GM12878 (cell line): ENCODE measurements at regions not wholly inside any gene's neighbourhood (a gene's known extent, or its start where the extent isn't known, plus 50 kb on each side); places are given as distances from the start of the nearest gene placed in this dataset.

Source experiments
- ATAC-seq: fragments of 200-7000 bp; cut with Tn5 transposase; 3 replicates; pipeline ENCODE4 v1.9.1; 2020; ENCODE audit warnings: mild to moderate bottlenecking, moderate library complexity
- BruUV-seq: library from RNA; stranded (reverse); fragments of 400-500 nt; replicated peaks from 2 replicates; lab custom pipeline; 2021; lab: Mats Ljungman, UMichigan
- CTCF ChIA-PET: fragments of 300-600 bp; sonication (Branson Sonifier 250); formaldehyde crosslinking; extraction: SDS; loops from one replicate; lab custom pipeline; 2021; ENCODE audit warnings: inconsistent platforms; lab: Yijun Ruan, JAX
- POLR2A ChIA-PET: fragments of 350-600 bp; formaldehyde crosslinking; extraction: SDS; loops from one replicate; lab custom pipeline; 2021; ENCODE audit warnings: inconsistent platforms; lab: Charles Lee
- RAD21 ChIA-PET: fragments of 300-600 bp; sonication (Branson Sonifier 250); formaldehyde crosslinking; loops from one replicate; lab custom pipeline; 2023; ENCODE audit warnings: antibody characterized with exemption; ENCODE audit not compliant: unreplicated experiment; lab: Charles Lee
- SMC1A ChIA-PET: fragments of 300-600 bp; sonication (Branson Sonifier 250); formaldehyde crosslinking; loops from one replicate; lab custom pipeline; 2023; ENCODE audit not compliant: unreplicated experiment, uncharacterized antibody; lab: Charles Lee
- DNase-seq: peaks from one replicate; pipeline ENCODE4 v3.0.0-alpha.2; 2011; ENCODE audit warnings: low read depth, low spot score
- FAIRE-seq: peaks from 3 replicates; lab custom pipeline; 2011; peaks lifted over from hg19 to GRCh38; lab: Jason Lieb, UNC
- H2AFZ ChIP-seq: 2 replicates; pipeline ENCODE4 v1.6.0; 2011; ENCODE audit warnings: low read depth, low read length, control low read depth; ENCODE audit not compliant: control insufficient read depth
- H3K27ac ChIP-seq: 2 replicates; pipeline ENCODE4 v1.5.1; 2011; ENCODE audit warnings: control low read depth; ENCODE audit not compliant: control insufficient read depth, insufficient read depth
- H3K27me3 ChIP-seq, 2 experiments: replicated peaks in 1 of 2; 2 replicates each; pipeline versions ENCODE4 v1.6.0 to v1.6.1; 2011; ENCODE audit warnings: low read length in 1 of 2; ENCODE audit not compliant: control insufficient read depth in 2 of 2, insufficient read depth in 2 of 2
- H3K36me3 ChIP-seq, 2 experiments: 2 replicates each; pipeline ENCODE4 v1.5.1; 2011; ENCODE audit warnings: low read length in 1 of 2; ENCODE audit not compliant: control insufficient read depth in 2 of 2, insufficient read depth in 2 of 2
- H3K4me1 ChIP-seq: 2 replicates; pipeline ENCODE4 v1.6.1; 2011; ENCODE audit warnings: mild to moderate bottlenecking, low read length, moderate library complexity, mixed read lengths; ENCODE audit not compliant: control insufficient read depth, insufficient read depth
- H3K4me2 ChIP-seq: 2 replicates; pipeline ENCODE4 v1.6.0; 2011; ENCODE audit warnings: control low read depth; ENCODE audit not compliant: control insufficient read depth, insufficient read depth
- H3K4me3 ChIP-seq: fragments of 200-600 bp; sonication (generic); 2 replicates; pipeline ENCODE4 v1.5.1; 2016
- H3K79me2 ChIP-seq: 2 replicates; pipeline ENCODE4 v1.6.0; 2011; ENCODE audit warnings: low read length; ENCODE audit not compliant: control insufficient read depth, insufficient read depth
- H3K9ac ChIP-seq: 2 replicates; pipeline ENCODE4 v1.8.0; 2011; ENCODE audit warnings: low read length, control low read depth, mixed read lengths; ENCODE audit not compliant: control insufficient read depth, insufficient read depth
- H3K9me3 ChIP-seq: replicated peaks from 3 replicates; pipeline ENCODE4 v1.5.1; 2011; ENCODE audit warnings: mild to moderate bottlenecking, low read length; ENCODE audit not compliant: control insufficient read depth, insufficient read depth
- H4K20me1 ChIP-seq: 2 replicates; pipeline ENCODE4 v1.6.0; 2011; ENCODE audit not compliant: control insufficient read depth, insufficient read depth
- CBFB ChIP-seq: IDR thresholded peaks from 2 replicates; pipeline ENCODE4 v1.6.1; 2016; ENCODE audit warnings: antibody characterized with exemption, low read depth
- CBX3 ChIP-seq: fragments of 200-600 bp; sonication (generic); IDR thresholded peaks from 2 replicates; pipeline ENCODE4 v1.6.1; 2016; ENCODE audit warnings: low read depth, borderline replicate concordance
- RAD21 ChIP-seq: IDR thresholded peaks from 2 replicates; pipeline ENCODE4 v1.6.1; 2011; ENCODE audit warnings: mild to moderate bottlenecking, low read depth, low read length, moderate library complexity; ENCODE audit not compliant: insufficient read depth
- WGBS: methylation state at CpG from one replicate; pipeline ENCODE4 v1.1.6; 2016; ENCODE audit warnings: low lambda C conversion rate; ENCODE audit not compliant: insufficient replicate concordance, insufficient coverage; ENCODE audit errors: missing lambda C conversion rate; 5-methylcytosine and 5-hydroxymethylcytosine counted together
- in situ Hi-C: fragments of 300-500 bp; cut with MboI; formaldehyde crosslinking; loops from 9 replicates; pipeline ENCODE4 v1.14.3; 2018; ENCODE audit warnings: mixed read lengths
- intact Hi-C: fragments of 100-400 bp; cut with micrococcal nuclease; formaldehyde crosslinking; loops from one replicate; pipeline ENCODE4 v1.14.2; 2022; ENCODE audit not compliant: unreplicated experiment
- TF ChIP-seq, protein P1 (sequence below): fragments of 450-650 bp; IDR thresholded peaks from 2 replicates; pipeline ENCODE4 v1.6.1; 2017; ENCODE audit warnings: borderline replicate concordance
- TF ChIP-seq, protein P2 (sequence below): fragments of 450-650 bp; IDR thresholded peaks from 2 replicates; pipeline ENCODE4 v1.6.1; 2018; ENCODE audit warnings: mild to moderate bottlenecking, low read depth, moderate library complexity; ENCODE audit not compliant: partially characterized antibody
- TF ChIP-seq, protein P3 (sequence below): fragments of 450-650 bp; IDR thresholded peaks from 2 replicates; pipeline ENCODE4 v1.6.1; 2014; ENCODE audit warnings: mild to moderate bottlenecking
- TF ChIP-seq, protein P4 (sequence below): IDR thresholded peaks from 2 replicates; pipeline ENCODE4 v1.6.1; 2011; ENCODE audit warnings: borderline replicate concordance, low read depth, mild to moderate bottlenecking, moderate library complexity, low read length; ENCODE audit not compliant: insufficient read depth, poor library complexity, severe bottlenecking
- TF ChIP-seq, protein P5 (sequence below): fragments of 450-650 bp; formaldehyde crosslinking; IDR thresholded peaks from 2 replicates; pipeline ENCODE4 v1.4.0; 2022; ENCODE audit warnings: mild to moderate bottlenecking, moderate library complexity

DNA sequence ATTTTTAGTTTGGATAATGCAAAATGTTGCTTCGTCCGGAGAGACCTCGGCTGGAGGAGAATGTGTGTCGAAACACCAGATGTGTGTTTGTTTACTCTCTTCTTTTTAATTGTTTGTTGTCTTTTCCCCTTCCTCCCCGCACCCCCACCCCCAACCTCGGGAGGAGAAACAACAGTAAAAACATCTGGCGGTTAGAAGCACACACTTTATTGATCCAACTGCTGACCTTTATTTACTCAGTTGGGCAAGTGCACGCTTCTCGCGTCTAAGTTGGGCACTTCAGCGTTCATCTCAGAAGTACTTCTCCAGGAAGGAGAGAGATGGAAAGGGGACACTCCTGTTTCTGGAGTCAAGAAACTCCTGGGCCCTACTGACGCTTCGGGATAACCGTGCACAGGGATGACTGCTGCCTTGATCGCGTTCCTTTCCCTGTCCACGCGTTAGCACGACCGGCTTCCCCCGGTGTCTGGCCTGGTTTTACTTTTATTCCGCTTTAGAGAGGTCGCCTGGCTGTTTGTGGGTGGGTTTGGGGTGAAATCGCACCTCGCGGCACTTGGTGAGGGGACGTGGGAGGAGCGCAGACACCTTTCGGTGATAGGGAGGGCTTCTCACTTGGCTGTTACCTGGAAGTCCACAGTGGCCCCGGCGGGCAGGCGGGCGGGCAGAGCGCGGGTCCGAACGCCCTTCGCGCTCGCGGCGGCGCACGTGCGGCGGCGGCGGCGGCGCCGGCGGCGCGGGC lies 168.3 kb upstream of the PPP1R3A start (continued):
- TF ChIP-seq, protein P1, sequence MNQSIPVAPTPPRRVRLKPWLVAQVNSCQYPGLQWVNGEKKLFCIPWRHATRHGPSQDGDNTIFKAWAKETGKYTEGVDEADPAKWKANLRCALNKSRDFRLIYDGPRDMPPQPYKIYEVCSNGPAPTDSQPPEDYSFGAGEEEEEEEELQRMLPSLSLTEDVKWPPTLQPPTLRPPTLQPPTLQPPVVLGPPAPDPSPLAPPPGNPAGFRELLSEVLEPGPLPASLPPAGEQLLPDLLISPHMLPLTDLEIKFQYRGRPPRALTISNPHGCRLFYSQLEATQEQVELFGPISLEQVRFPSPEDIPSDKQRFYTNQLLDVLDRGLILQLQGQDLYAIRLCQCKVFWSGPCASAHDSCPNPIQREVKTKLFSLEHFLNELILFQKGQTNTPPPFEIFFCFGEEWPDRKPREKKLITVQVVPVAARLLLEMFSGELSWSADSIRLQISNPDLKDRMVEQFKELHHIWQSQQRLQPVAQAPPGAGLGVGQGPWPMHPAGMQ: no peak
- TF ChIP-seq CBFB: no peak
- TF ChIP-seq, protein P2, sequence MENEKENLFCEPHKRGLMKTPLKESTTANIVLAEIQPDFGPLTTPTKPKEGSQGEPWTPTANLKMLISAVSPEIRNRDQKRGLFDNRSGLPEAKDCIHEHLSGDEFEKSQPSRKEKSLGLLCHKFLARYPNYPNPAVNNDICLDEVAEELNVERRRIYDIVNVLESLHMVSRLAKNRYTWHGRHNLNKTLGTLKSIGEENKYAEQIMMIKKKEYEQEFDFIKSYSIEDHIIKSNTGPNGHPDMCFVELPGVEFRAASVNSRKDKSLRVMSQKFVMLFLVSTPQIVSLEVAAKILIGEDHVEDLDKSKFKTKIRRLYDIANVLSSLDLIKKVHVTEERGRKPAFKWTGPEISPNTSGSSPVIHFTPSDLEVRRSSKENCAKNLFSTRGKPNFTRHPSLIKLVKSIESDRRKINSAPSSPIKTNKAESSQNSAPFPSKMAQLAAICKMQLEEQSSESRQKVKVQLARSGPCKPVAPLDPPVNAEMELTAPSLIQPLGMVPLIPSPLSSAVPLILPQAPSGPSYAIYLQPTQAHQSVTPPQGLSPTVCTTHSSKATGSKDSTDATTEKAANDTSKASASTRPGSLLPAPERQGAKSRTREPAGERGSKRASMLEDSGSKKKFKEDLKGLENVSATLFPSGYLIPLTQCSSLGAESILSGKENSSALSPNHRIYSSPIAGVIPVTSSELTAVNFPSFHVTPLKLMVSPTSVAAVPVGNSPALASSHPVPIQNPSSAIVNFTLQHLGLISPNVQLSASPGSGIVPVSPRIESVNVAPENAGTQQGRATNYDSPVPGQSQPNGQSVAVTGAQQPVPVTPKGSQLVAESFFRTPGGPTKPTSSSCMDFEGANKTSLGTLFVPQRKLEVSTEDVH: no peak

DNA sequence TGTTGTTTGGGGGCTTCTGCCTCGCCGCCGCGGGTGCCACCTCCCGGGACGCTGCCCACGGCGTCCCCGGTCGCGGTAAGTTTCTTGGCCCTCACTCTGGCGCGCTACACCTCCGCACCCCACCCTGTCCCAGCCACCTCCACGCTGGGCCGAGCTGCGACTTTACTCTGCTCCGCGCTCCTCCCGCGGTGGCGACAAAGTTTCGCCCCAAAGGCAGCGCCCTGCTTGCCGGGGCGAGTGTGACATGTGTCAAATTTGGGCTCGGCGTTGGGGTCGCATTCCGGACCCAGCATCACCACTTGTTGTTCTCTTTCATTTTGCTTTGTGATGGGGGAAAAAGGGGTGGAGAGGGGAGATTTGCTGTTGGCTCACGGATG lies 167.7 kb upstream of the PPP1R3A start:
- Histone ChIP-seq H3K9ac (no peak overlapping the region), H3K4me2 (peak overlapping the region; percentile 82; the same call in 1 of the 2 replicates), H3K4me1 (no peaks in the 10 kb centered on the region; the same call in 1 of the 2 replicates), H2AFZ (peak overlapping the region; percentile 39; the same call in 1 of the 2 replicates), H3K9me3 (no peaks in the 10 kb centered on the region), H3K79me2 (no peaks in the 10 kb centered on the region), H3K27ac (no peak overlapping the region), H3K4me3 (peak overlapping the region; percentile 68; the same call in 1 of the 2 replicates), H3K27me3 (peaks cover 6 to 35% of the 10 kb centered on the region in 2 experiments), H4K20me1 (no peaks in the 10 kb centered on the region), H3K36me3 (no peaks in the 10 kb centered on the region)
- in situ Hi-C loops: no loop called here
- ChIA-PET POLR2A (no interaction called here), CTCF (no interaction called here), RAD21 (no interaction called here), SMC1A (no interaction called here)
- BruUV-seq: no TSS peak
- FAIRE-seq (no peak), DNase-seq (no peak), ATAC-seq (0 out of 3 replicates have a peak, but pooled peaks have one; percentile 10)
- intact Hi-C loops: loop anchor here (10.0 kb wide), 1 partner anchor 318 kb away; no protein-coding TSS in a partner anchor
- WGBS: 11% methylated on average over 27 of the region's 31 CpGs
- TF ChIP-seq, protein P3, sequence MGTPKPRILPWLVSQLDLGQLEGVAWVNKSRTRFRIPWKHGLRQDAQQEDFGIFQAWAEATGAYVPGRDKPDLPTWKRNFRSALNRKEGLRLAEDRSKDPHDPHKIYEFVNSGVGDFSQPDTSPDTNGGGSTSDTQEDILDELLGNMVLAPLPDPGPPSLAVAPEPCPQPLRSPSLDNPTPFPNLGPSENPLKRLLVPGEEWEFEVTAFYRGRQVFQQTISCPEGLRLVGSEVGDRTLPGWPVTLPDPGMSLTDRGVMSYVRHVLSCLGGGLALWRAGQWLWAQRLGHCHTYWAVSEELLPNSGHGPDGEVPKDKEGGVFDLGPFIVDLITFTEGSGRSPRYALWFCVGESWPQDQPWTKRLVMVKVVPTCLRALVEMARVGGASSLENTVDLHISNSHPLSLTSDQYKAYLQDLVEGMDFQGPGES: no peak
- no peak for TF ChIP-seq RAD21
- TF ChIP-seq CBX3: no peak
- TF ChIP-seq, protein P4, sequence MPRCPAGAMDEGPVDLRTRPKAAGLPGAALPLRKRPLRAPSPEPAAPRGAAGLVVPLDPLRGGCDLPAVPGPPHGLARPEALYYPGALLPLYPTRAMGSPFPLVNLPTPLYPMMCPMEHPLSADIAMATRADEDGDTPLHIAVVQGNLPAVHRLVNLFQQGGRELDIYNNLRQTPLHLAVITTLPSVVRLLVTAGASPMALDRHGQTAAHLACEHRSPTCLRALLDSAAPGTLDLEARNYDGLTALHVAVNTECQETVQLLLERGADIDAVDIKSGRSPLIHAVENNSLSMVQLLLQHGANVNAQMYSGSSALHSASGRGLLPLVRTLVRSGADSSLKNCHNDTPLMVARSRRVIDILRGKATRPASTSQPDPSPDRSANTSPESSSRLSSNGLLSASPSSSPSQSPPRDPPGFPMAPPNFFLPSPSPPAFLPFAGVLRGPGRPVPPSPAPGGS: no peak
- TF ChIP-seq, protein P5, sequence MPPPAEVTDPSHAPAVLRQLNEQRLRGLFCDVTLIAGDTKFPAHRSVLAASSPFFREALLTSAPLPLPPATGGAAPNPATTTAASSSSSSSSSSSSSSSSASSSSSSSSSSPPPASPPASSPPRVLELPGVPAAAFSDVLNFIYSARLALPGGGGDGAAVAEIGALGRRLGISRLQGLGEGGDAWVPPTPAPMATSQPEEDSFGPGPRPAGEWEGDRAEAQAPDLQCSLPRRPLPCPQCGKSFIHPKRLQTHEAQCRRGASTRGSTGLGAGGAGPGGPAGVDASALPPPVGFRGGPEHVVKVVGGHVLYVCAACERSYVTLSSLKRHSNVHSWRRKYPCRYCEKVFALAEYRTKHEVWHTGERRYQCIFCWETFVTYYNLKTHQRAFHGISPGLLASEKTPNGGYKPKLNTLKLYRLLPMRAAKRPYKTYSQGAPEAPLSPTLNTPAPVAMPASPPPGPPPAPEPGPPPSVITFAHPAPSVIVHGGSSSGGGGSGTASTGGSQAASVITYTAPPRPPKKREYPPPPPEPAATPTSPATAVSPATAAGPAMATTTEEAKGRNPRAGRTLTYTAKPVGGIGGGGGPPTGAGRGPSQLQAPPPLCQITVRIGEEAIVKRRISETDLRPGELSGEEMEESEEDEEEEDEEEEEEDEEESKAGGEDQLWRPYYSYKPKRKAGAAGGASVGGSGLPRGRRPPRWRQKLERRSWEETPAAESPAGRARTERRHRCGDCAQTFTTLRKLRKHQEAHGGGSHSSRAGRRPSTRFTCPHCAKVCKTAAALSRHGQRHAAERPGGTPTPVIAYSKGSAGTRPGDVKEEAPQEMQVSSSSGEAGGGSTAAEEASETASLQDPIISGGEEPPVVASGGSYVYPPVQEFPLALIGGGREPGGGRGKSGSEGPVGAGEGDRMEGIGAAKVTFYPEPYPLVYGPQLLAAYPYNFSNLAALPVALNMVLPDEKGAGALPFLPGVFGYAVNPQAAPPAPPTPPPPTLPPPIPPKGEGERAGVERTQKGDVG (CRISPR knock-in tag): no peak
